Endodermal cell (in vitro differentiated cells): ENCODE measurements at regions not wholly inside any gene's neighbourhood (a gene's known extent, or its start where the extent isn't known, plus 50 kb on each side); places are given as distances from the start of the nearest gene placed in this dataset.

Experiments
- DNase-seq: peaks from one replicate; pipeline ENCODE4 v3.0.0-alpha.2; 2017
- H3K27ac ChIP-seq: 2 replicates; pipeline ENCODE4 v1.5.1; 2013; ENCODE audit warnings: mild to moderate bottlenecking, low read depth, low read length, moderate library complexity
- H3K27me3 ChIP-seq: 2 replicates; pipeline ENCODE4 v1.6.1; 2013; ENCODE audit warnings: mild to moderate bottlenecking, low read length, moderate library complexity; ENCODE audit not compliant: insufficient read depth, control insufficient read depth, poor library complexity, severe bottlenecking
- H3K36me3 ChIP-seq: 2 replicates; pipeline ENCODE4 v1.7.0; 2013; ENCODE audit warnings: mild to moderate bottlenecking, low read length, moderate library complexity; ENCODE audit not compliant: control insufficient read depth, insufficient read depth
- H3K4me1 ChIP-seq: one replicate; pipeline ENCODE4 v1.7.0; 2013; ENCODE audit warnings: low read length; ENCODE audit not compliant: control insufficient read depth, insufficient read depth
- H3K4me3 ChIP-seq: 2 replicates; pipeline ENCODE4 v1.5.1; 2013; ENCODE audit warnings: mild to moderate bottlenecking, low read length, moderate library complexity
- H3K9ac ChIP-seq: 2 replicates; pipeline ENCODE4 v1.6.1; 2013; ENCODE audit warnings: mild to moderate bottlenecking, low read length, moderate library complexity; ENCODE audit not compliant: poor library complexity, severe bottlenecking; ENCODE audit errors: extremely low read depth
- H3K9me3 ChIP-seq: 2 replicates; pipeline ENCODE4 v1.6.1; 2013; ENCODE audit warnings: mild to moderate bottlenecking, low read length, moderate library complexity; ENCODE audit not compliant: control insufficient read depth
- H3K27ac Mint-ChIP-seq: 2 replicates; pipeline ENCODE4 v1.8.0; 2020; ENCODE audit warnings: mixed read lengths
- H3K27me3 Mint-ChIP-seq: 2 replicates; pipeline ENCODE4 v1.8.0; 2021; ENCODE audit warnings: mild to moderate bottlenecking, mixed read lengths; ENCODE audit not compliant: insufficient read depth
- H3K36me3 Mint-ChIP-seq: 2 replicates; pipeline ENCODE4 v1.8.0; 2020; ENCODE audit warnings: low read depth, mixed read lengths
- H3K4me1 Mint-ChIP-seq: 2 replicates; pipeline ENCODE4 v1.8.0; 2020; ENCODE audit warnings: mixed read lengths
- H3K4me3 Mint-ChIP-seq: 2 replicates; pipeline ENCODE4 v1.8.0; 2020; ENCODE audit warnings: mild to moderate bottlenecking, moderate library complexity, mixed read lengths
- H3K9me3 Mint-ChIP-seq: 2 replicates; pipeline ENCODE4 v1.8.0; 2020; ENCODE audit warnings: mild to moderate bottlenecking, mixed read lengths
- CTCF ChIP-seq: fragments of 200-600 bp; sonication (generic); conservative IDR thresholded peaks from 2 replicates; pipeline ENCODE4 v1.5.0; 2021; ENCODE audit warnings: antibody characterized with exemption, mild to moderate bottlenecking
- WGBS, 2 experiments: methylation state at CpG; one replicate each; pipeline versions ENCODE4 v1.1.5 to v1.1.7; 2013; ENCODE audit warnings: missing lambda C conversion rate in 2 of 2, mixed read lengths in 1 of 2; ENCODE audit not compliant: insufficient coverage in 1 of 2, insufficient read length in 1 of 2; 5-methylcytosine and 5-hydroxymethylcytosine counted together

DNA sequence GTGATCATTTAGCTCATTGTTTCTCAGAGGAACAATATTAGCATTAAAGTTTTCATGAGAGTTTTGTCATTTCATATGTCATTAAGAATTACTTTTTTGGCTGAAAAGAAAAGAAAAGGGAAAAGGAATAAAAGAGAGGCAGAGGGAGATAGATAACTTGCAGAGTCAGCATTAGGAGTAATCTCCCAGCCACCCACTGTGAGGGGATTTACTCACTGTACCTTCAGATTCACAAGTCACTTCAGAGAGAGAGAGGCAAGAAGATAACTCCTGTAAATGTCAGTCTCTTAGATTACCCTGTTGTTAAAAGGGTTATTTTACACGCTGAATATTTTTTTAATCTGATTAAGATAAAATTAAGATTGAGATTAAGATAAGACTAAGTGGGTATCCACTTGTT lies 125.2 kb downstream of the POU4F1 start:
- Mint-ChIP-seq H3K4me1 (peaks cover 4% of the 10 kb centered on the region), H3K4me3 (no peak overlapping the region), H3K9me3 (no peaks in the 10 kb centered on the region), H3K27ac (no peak overlapping the region), H3K27me3 (peaks cover 92% of the 10 kb centered on the region), H3K36me3 (no peaks in the 10 kb centered on the region)
- Histone ChIP-seq H3K27ac (no peak overlapping the region), H3K36me3 (no peaks in the 10 kb centered on the region), H3K9ac (no peak overlapping the region), H3K27me3 (peaks cover 92% of the 10 kb centered on the region), H3K4me1 (peaks cover 4% of the 10 kb centered on the region), H3K9me3 (no peaks in the 10 kb centered on the region), H3K4me3 (no peak overlapping the region)
- WGBS, 2 experiments, result 30 to 43% methylated on average over 1 of the region's 1 CpG
- TF ChIP-seq CTCF, result no peak
- DNase-seq, result peak; percentile 73

- Mint-ChIP-seq H3K27ac (no peak overlapping the region), H3K27me3 (peaks cover 93% of the 10 kb centered on the region), H3K4me1 (peaks cover 4% of the 10 kb centered on the region), H3K36me3 (no peaks in the 10 kb centered on the region), H3K4me3 (no peak overlapping the region), H3K9me3 (no peaks in the 10 kb centered on the region)
- Histone ChIP-seq H3K9ac (no peak overlapping the region), H3K27ac (no peak overlapping the region), H3K4me3 (no peak overlapping the region), H3K36me3 (no peaks in the 10 kb centered on the region), H3K9me3 (no peaks in the 10 kb centered on the region), H3K27me3 (peaks cover 92% of the 10 kb centered on the region), H3K4me1 (peaks cover 4% of the 10 kb centered on the region)
- no peak for TF ChIP-seq CTCF
- 93 to 100% methylated on average over 3 to 6 of the region's 8 CpGs for WGBS, 2 experiments
- no peak for DNase-seq
These were observed 126.4 kb downstream of the POU4F1 start for GRCh38 chr13:78476910-78477309.

DNA sequence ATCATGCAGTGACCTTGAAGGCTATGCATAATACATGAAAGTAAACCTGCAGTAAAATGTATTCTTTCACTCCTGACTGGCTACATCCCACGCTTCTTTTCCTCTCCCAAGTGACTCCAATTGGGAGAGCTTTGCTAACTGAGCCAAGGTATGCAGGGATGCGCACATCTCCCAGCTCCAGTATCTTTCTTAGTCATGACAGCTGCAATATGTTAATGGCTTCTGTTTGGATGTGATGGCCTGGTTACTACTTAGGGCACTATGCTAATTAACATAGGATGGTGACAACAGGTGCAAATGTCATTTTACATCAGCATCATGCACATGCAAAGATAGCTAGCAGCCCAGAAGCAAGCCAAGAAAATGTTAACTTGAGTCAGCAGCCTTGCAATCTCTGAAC lies 134.7 kb downstream of the POU4F1 start:
- Mint-ChIP-seq H3K27ac (no peak overlapping the region), H3K27me3 (peaks cover 74% of the 10 kb centered on the region), H3K9me3 (no peaks in the 10 kb centered on the region), H3K4me1 (peaks cover 3% of the 10 kb centered on the region), H3K36me3 (no peaks in the 10 kb centered on the region), H3K4me3 (no peak overlapping the region)
- no peaks in the 10 kb centered on the region for H3K9me3 ChIP-seq
- no peak overlapping the region for H3K9ac ChIP-seq
- no peaks in the 10 kb centered on the region for H3K4me1 ChIP-seq
- no peak for DNase-seq
- H3K27me3 ChIP-seq, result peaks cover 69% of the 10 kb centered on the region
- no peak overlapping the region for H3K27ac ChIP-seq
- H3K36me3 ChIP-seq, result no peaks in the 10 kb centered on the region
- H3K4me3 ChIP-seq, result no peak overlapping the region
- no peak for TF ChIP-seq CTCF
- WGBS, 2 experiments, result 77% methylated on average over 2 of the region's 2 CpGs; no CpG with 5 or more reads in 1 of the 2 experiments
